K562 (cell line): ENCODE measurements at regions not wholly inside any gene's neighbourhood (a gene's known extent, or its start where the extent isn't known, plus 50 kb on each side); places are given as distances from the start of the nearest gene placed in this dataset.

Experiments used
- BMI1 ChIP-seq: fragments of 150-350 bp; IDR thresholded peaks from 2 replicates; pipeline ENCODE4 v1.6.1; 2014; ENCODE audit warnings: low read length
- NFIX ChIP-seq: fragments of 250-450 bp; sonication (Bioruptor Pico); IDR thresholded peaks from 2 replicates; pipeline ENCODE4 v1.4.0; 2020; ENCODE audit warnings: low read depth, mild to moderate bottlenecking, moderate library complexity

- no peak for TF ChIP-seq BMI1
- TF ChIP-seq NFIX (CRISPR knock-in tag): no peak
Observed at GRCh38 chr15:23859008-23859407, 171.9 kb upstream of the NDN start.
